HUES64 (cell line): ENCODE measurements at regions not wholly inside any gene's neighbourhood (a gene's known extent, or its start where the extent isn't known, plus 50 kb on each side); places are given as distances from the start of the nearest gene placed in this dataset.
"Not testable (repeated sequence)": the region's sequence is repeated elsewhere in the genome, so short reads cannot be mapped to it uniquely, and the experiment has no call there.

ENCODE experiments used
- H3K27ac ChIP-seq: 2 replicates; pipeline ENCODE4 v1.7.0; 2013; ENCODE audit warnings: low read depth, low read length, inconsistent platforms
- H3K27me3 ChIP-seq: 2 replicates; pipeline ENCODE4 v1.6.1; 2013; ENCODE audit warnings: mild to moderate bottlenecking, low read length; ENCODE audit not compliant: insufficient read depth
- H3K36me3 ChIP-seq: 2 replicates; pipeline ENCODE4 v1.6.1; 2013; ENCODE audit warnings: mild to moderate bottlenecking, low read length; ENCODE audit not compliant: insufficient read depth
- H3K4me1 ChIP-seq: 2 replicates; pipeline ENCODE4 v1.6.1; 2013; ENCODE audit warnings: mild to moderate bottlenecking, low read length, moderate library complexity; ENCODE audit not compliant: insufficient read depth
- H3K4me3 ChIP-seq: 2 replicates; pipeline ENCODE4 v1.5.1; 2013; ENCODE audit warnings: mild to moderate bottlenecking, low read length, moderate library complexity
- H3K9ac ChIP-seq: 2 replicates; pipeline ENCODE4 v1.6.1; 2013; ENCODE audit warnings: mild to moderate bottlenecking, low read depth, low read length
- H3K9me3 ChIP-seq: 2 replicates; pipeline ENCODE4 v1.6.1; 2013; ENCODE audit warnings: low read depth, low read length; ENCODE audit not compliant: insufficient read depth
- WGBS: fragments of 150-250, 120-280 bp; methylation state at CpG from one replicate; pipeline ENCODE4 v1.1.7; 2013; ENCODE audit warnings: missing lambda C conversion rate; 5-methylcytosine and 5-hydroxymethylcytosine counted together

DNA sequence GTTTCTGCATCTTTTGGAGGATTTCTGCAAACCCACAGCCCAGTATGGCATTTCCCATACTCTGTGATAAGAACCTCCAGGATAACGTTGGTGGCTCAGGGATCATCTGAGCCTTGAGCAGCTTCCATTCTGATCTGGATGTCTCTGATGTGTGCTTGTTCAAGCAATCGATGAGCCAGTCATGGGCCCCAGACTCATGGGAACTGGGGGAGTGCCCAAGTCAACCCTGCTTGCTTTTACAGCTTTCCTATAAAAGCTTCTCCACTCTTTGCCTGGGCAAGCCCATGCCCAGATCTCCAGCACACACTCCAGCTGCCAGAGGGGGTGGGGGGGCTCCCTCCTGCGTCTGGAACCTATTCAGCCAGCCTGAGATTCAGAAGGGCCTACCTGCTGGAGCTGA, 207.6 kb upstream of the PLGLB2 start:
- H3K27ac ChIP-seq, H3K36me3 ChIP-seq, H3K9me3 ChIP-seq, H3K9ac ChIP-seq, H3K27me3 ChIP-seq, H3K4me1 ChIP-seq, H3K4me3 ChIP-seq: not testable (repeated sequence)
- 100% methylated on average over 1 of the region's 3 CpGs for WGBS

DNA sequence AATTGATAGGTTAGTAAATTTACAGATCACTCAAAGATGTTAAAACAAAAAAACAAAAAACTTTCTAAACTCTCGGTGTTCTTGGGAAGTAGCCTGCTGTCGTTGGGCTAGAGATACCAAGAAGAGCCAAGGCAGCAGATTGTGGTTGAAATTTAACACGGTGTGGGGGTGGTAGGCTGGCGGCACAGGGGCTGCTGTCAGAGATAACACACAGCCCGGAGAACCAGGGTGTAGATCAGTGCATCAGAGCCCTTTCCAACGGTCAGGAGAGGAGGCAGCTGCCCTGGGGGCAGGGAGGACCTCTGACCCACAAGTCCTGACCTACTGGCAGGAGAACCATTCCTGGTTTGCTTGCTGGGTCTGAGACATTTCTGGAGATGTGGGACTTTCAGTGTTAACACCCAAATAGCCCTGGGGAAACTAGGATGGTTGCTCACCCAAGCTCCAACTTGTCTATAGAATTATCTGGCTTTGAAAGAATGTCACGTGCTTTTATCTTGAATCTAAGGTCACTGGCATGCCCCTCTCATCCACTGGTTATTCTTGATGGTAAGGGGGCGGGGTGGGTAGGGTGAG, 205.2 kb upstream of the PLGLB2 start:
- not testable (repeated sequence) for H3K9ac ChIP-seq, H3K27ac ChIP-seq, H3K27me3 ChIP-seq, H3K4me1 ChIP-seq, H3K9me3 ChIP-seq, H3K36me3 ChIP-seq, H3K4me3 ChIP-seq
- WGBS = 80% methylated on average over 3 of the region's 8 CpGs

DNA sequence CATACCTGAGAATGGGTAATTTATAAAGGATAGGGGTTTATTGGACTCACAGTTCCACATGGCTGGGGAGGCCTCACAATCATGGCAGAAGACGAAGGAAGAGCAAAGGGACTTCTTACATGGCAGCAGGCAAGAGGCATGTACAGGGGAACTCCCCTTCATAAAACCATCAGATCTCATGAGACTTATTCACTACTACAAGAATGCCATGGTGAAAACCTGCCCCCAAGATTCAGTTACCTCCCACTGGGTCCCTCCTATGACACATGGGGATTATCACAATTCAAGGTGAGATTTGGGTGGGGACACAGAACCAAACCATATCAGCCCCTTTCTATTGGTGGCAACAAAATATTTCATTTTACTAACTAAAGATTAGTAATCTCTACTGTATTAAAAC, 204.1 kb upstream of the PLGLB2 start:
- H3K9ac ChIP-seq, H3K4me1 ChIP-seq, H3K27me3 ChIP-seq, H3K36me3 ChIP-seq, H3K27ac ChIP-seq, H3K4me3 ChIP-seq, H3K9me3 ChIP-seq: not testable (repeated sequence)
- no CpG with 5 or more reads among the region's 1 CpG for WGBS

DNA sequence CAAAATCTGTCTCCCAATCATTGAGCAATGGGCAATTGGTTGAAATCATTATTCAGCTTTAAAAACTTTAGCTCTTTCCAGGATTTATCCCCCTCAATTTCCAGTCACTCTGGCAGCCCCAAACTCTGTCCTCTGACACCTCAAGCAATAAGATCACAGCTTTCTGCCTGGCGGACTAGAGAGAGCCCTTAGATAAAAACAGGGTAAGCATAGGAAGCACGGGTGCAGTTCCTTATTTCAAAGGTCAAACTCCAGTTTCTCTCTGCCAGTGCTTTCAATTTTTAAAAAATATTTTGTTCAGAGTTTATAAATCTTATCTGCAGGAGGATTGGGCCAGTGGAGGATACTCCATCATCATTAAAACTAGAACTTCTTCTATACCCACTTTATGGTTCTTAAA, 200.8 kb upstream of the PLGLB2 start:
- H3K27me3 ChIP-seq, H3K36me3 ChIP-seq, H3K4me3 ChIP-seq, H3K4me1 ChIP-seq, H3K9me3 ChIP-seq, H3K9ac ChIP-seq, H3K27ac ChIP-seq: not testable (repeated sequence)
- WGBS = 79% methylated on average over 2 of the region's 2 CpGs

DNA sequence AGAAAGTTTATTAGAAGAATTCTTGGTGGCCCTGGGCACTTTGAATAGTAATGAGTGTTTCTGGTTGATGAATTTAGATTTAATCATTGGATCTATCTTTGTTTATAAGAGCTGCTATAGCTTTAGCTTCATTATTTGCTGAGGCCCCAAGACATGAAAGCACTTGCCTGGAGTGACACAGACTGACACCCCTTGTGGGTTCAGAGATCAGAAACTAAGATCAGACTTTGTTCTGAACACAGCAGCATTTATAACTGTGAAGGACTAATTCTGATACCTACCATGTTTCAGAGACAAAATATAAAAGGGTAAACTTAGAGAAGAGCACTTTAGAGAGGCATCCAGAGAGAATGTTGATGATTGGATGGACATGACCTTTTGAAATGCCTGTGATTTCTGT, 199.9 kb upstream of the PLGLB2 start:
- H3K9ac ChIP-seq, H3K9me3 ChIP-seq, H3K4me3 ChIP-seq, H3K36me3 ChIP-seq, H3K27me3 ChIP-seq, H3K4me1 ChIP-seq, H3K27ac ChIP-seq: not testable (repeated sequence)

DNA sequence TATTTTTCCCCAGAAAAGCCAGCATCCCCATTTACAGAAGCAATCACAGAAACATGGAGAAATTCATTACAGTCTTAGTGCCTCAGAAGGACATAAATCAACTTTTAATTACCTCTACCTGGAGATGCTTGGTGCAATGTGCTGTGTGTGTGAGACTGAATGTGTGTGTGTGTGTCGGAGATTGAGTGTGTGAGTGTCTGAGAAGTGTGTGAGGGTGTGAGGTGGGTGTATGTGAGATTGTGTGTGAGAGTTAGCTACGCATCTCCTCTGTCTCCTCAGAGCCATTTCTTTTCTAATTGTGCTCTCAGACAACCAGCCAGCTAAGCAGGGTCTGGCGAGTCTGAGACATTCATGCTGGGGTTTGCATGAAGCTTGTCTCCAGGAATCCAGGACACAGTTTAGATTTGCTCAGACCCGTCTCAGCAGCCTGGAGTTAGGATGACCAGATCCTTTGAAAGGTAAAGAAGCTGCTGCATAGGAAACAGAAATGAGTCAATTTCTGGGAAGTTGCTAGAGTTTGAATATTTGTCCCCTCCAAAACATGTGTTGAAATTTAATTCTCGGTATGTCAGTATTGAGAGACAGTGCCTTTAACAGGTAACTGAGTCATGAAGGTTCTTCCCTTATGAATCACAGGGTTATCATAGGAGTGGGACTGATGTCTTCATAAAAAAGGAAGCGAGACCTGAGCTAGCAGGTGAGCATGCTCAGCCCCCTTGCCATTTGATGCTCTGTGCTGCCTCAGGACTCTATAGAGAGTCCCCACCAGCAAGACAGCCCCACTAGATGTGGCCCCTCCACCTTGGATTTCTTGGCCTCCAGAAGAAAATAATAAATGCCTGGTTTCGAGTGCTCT, 199.0 kb upstream of the PLGLB2 start:
- not testable (repeated sequence) for H3K27me3 ChIP-seq, H3K4me3 ChIP-seq, H3K36me3 ChIP-seq, H3K4me1 ChIP-seq, H3K9me3 ChIP-seq, H3K9ac ChIP-seq, H3K27ac ChIP-seq
- 71% methylated on average over 1 of the region's 7 CpGs for WGBS

DNA sequence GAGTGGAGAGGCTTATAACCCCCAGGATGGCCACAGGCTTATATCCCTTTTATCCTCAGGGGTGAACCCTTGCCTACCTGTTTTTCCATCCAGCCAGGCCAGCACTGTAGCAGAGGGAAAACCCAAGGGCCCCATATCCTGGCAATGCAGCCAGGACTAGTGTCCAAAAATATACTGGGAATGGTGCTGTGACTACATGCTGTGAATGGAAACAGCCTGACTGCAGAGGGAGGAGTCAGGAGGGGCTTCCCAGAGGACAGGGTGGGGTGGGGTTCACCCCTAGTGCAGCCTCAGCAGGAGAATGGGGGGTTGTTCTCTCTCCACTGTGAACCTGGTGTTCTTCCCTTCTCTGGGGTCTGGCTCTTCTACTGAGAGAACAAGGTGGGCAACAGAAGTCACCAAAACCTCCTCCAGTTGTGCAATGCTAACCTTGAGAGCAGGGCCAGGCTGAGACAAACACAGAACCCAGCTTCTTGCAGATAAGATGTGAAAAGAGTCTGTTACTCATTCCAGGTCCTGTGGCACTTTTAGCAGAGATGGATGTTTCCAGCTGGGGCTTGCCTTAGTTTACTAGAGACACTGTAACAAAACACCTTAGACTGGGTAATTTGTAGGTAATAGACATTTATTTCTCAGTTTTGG, 198.2 kb upstream of the PLGLB2 start:
- H3K36me3 ChIP-seq, H3K9ac ChIP-seq, H3K4me1 ChIP-seq, H3K9me3 ChIP-seq, H3K27me3 ChIP-seq, H3K27ac ChIP-seq, H3K4me3 ChIP-seq: not testable (repeated sequence)

DNA sequence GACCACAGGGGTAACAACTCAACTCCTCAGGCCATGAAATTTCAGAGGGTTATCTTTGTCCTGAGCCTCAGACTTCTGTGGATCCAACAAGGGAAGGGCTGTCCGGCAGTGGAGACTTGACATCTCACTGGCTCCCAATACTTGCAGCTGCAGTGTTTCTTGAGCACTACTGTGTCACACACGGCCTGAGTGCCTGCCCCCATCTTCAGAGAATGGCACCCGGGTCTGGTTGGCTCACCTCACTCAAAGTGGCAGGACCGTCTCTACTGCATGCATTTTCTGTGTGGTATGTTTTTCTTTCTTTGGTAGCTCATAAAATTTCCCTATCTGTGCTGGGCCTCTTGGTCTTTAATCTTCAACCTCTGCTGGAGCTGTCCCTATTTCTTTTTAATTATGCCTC, 193.2 kb upstream of the PLGLB2 start:
- not testable (repeated sequence) for H3K9ac ChIP-seq, H3K4me1 ChIP-seq, H3K36me3 ChIP-seq, H3K9me3 ChIP-seq, H3K27ac ChIP-seq, H3K4me3 ChIP-seq, H3K27me3 ChIP-seq
- no CpG with 5 or more reads among the region's 4 CpGs for WGBS

DNA sequence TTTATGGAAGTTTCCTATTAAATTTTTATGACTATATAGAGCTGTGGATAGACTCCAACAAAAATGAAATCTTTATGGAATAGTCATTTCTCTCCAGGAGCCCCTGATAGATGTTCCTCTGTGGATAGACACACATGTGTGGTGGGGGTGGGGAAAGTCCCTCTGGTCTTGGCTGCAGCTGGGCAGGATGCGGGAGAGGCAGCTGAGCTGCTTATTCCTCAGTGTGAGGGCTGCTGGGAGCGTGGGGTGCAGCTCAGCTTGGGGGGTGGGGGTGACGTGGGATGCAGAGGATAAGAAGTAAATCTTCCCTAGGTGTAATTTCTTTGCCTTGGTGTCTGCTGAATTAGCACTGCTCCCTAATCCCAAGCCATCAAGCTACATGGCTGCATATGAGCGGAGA, 192.8 kb upstream of the PLGLB2 start:
- not testable (repeated sequence) for H3K36me3 ChIP-seq, H3K4me1 ChIP-seq, H3K9ac ChIP-seq, H3K9me3 ChIP-seq, H3K27ac ChIP-seq, H3K27me3 ChIP-seq, H3K4me3 ChIP-seq
- no CpG with 5 or more reads among the region's 4 CpGs for WGBS

DNA sequence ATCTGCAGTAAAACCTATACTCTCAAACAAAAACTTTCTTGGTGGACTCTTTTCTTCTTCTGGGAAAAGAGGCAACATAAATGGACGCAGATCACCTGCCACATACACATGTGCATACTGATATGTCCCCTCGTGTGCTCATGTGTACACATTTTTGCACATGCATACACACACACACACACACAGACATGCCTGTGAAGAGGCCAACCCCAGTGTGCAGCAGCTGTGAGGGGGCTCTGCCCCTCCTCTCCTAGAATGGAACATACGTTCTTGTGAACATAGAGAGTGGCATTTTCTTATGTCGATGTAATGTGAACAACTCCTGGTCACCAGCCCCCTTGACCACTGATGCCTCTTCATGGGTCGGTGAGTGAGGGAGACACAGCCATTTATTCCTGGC, 188.9 kb upstream of the PLGLB2 start:
- 88% methylated on average over 1 of the region's 5 CpGs for WGBS
- not testable (repeated sequence) for H3K4me1 ChIP-seq

DNA sequence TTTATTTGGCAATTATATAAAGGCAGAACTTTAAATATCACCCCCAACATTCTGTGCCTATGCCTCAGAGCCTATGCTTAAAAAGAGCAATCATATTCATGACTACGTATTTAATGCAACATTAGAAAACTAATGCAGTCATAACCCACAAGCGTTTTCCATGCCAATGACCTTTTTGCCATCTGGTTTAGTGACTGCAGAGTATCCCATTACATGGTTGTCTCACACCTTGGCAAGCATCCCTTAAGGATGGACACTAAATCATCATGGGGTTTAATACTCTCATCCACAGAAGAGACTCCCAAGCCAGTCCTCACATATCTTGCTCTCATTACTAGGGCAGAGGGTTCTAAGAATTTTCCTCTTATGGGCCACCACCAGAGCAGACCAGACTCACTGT, 188.2 kb upstream of the PLGLB2 start:
- H3K9me3 ChIP-seq, H3K9ac ChIP-seq, H3K4me3 ChIP-seq, H3K27me3 ChIP-seq, H3K27ac ChIP-seq, H3K4me1 ChIP-seq, H3K36me3 ChIP-seq: not testable (repeated sequence)
- WGBS = no CpG with 5 or more reads among the region's 2 CpGs

More for the DNA sequence above, 188.9 kb upstream of the PLGLB2 start:
- not testable (repeated sequence) for H3K36me3 ChIP-seq, H3K9me3 ChIP-seq, H3K27me3 ChIP-seq, H3K4me3 ChIP-seq, H3K9ac ChIP-seq, H3K27ac ChIP-seq

DNA sequence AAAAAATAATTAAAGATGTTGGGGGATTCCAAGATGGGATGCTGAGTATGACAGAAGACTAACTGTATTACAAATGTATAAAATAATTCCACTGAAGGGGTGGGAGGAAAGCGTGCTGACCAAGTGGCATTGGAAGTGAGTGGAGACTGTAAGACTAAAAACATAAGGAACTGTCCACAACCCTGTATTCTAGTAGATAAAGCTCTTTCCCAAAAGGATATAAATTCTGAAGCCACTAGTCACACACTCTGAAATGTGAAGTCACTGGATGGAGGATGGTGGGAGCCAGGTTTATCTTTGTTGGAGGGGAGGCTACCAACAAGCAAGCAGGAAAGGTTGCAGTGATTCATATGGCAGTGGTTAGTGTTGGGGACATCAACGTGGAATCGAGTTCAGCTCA, 182.8 kb upstream of the PLGLB2 start:
- not testable (repeated sequence) for H3K36me3 ChIP-seq, H3K27ac ChIP-seq, H3K27me3 ChIP-seq, H3K4me1 ChIP-seq, H3K9ac ChIP-seq, H3K9me3 ChIP-seq, H3K4me3 ChIP-seq
- WGBS = no CpG with 5 or more reads among the region's 3 CpGs
